ENCODE measurements at regions not wholly inside any gene's neighbourhood (a gene's known extent, or its start where the extent isn't known, plus 50 kb on each side); places are given as distances from the start of the nearest gene placed in this dataset.
"Not testable (repeated sequence)": the region's sequence is repeated elsewhere in the genome, so short reads cannot be mapped to it uniquely, and the experiment has no call there.

DNA sequence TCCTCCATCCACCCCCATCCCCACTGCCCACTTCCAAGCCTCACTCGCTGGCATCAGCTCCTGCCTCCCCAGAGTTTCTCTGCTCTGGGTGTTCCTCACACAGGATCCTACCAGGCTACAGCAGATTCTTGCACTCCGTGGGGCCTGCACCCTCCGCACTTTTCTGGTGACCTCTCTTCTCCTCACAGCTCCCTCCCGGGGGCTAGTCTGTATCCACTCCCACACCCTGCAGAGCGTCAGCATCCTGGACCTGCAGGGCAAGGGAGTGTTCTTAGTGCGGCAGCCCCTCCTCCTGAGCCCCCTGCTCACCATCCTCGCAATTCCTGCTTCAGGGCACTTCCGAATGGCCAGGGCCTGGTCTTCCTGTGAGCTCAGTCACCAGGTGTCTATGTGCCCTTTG is 224.2 kb downstream of the DLL1 start:
- Histone ChIP-seq H3K4me3 (ENCODE audit: low read depth in 1 of 2, low read length in 2 of 2) (no peak overlapping the region), H3K27ac (ENCODE audit: low read depth, low read length) (no peak overlapping the region), H3K9ac (ENCODE audit: low read length) (no peak overlapping the region), H3K4me1 (ENCODE audit: insufficient read depth, low read length) (no peaks in the 10 kb centered on the region), H3K36me3 (ENCODE audit: insufficient read depth, low read length) (no peaks in the 10 kb centered on the region), H3K27me3 (ENCODE audit: control insufficient read depth in 1 of 2, insufficient read depth in 2 of 2, low read length in 2 of 2) (no peaks in the 10 kb centered on the region), H3K9me3 (ENCODE audit: low read length) (no peaks in the 10 kb centered on the region)

DNA sequence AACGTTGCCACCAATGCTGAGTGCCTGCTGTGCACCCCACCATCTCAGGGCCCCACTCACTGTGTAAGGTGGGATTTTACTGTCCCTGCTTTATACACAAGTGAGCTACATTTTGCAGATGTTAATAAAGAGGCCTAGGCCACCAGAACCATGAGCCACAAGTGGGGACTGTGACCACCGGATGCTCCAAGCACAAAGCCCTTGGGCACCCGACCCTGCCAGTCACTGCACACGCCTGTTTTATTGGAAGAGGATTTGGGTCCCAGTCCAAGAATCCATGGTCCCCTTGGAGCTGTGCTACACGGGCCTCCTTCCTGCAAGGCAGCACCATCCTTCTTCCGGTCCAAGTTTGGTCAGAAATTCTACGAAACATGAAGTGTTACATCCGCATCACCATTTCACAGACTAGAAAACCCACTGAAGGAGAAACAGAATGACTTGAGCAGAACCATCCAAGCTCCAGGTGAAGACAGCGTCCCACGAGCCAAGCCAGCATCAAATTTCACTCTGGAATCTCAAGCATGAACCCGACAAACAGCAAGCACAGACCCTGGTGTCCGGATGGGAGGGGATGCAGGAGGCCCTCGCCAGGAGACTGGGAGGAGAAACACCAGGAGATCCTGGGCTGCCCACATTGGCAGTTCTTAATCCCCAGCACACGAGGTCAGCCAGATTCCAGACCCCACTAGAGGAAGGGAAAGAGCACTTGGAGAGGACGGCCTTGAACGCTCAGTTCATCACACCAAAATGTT is 226.9 kb downstream of the DLL1 start:
- Histone ChIP-seq H3K9me3 (ENCODE audit: low read length) (no peaks in the 10 kb centered on the region), H3K9ac (ENCODE audit: low read length) (no peak overlapping the region), H3K4me3 (ENCODE audit: low read depth in 1 of 2, low read length in 2 of 2) (no peak overlapping the region), H3K36me3 (ENCODE audit: insufficient read depth, low read length) (no peaks in the 10 kb centered on the region), H3K27me3 (ENCODE audit: control insufficient read depth in 1 of 2, insufficient read depth in 2 of 2, low read length in 2 of 2) (no peaks in the 10 kb centered on the region), H3K27ac (ENCODE audit: low read depth, low read length) (no peak overlapping the region), H3K4me1 (ENCODE audit: insufficient read depth, low read length) (no peaks in the 10 kb centered on the region)

DNA sequence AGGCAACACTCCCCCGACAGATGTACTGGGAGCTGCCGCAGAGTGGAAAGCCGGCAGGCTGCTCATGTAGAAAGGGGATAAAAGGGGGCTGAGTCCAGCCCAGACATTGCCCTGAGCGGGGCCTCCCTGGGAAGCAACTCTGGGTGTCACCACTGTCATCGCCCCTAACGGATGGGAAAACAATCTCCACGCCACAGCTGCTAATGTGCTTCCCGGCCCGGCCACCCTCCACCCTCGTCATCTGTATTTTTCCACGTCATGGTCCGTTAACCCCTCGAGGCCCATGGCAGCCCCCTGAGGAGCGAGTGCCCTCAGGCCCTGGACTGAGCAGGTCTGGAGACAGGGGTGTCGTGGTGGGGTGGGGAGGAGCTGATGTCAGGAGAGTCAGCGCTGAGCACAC is 227.4 kb downstream of the DLL1 start:
- H3K4me1 ChIP-seq (ENCODE audit: insufficient read depth, low read length): no peaks in the 10 kb centered on the region
- H3K4me3 ChIP-seq (ENCODE audit: low read depth in 1 of 2, low read length in 2 of 2): no peak overlapping the region
- no peaks in the 10 kb centered on the region for H3K27me3 ChIP-seq (ENCODE audit: control insufficient read depth in 1 of 2, insufficient read depth in 2 of 2, low read length in 2 of 2)
- H3K9ac ChIP-seq (ENCODE audit: low read length): no peak overlapping the region
- no peak overlapping the region for H3K27ac ChIP-seq (ENCODE audit: low read depth, low read length)
- H3K36me3 ChIP-seq (ENCODE audit: insufficient read depth, low read length): no peaks in the 10 kb centered on the region
- H3K9me3 ChIP-seq (ENCODE audit: low read length): no peaks in the 10 kb centered on the region

DNA sequence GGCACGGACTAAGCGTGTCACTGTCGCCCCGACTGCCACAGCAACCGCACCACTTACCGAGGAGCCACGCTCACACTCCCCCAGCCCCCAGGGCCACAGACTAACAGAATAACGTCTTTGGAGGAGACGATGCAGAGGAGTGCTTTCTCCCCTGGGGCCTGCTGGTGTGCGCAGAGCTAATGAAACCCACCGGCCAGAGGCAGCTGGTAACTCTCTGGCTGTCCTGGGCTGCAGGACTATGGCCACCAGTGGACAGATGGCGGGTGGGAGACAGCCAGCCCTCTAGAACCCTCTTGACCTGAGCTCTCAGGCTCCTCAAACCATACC is 228.0 kb downstream of the DLL1 start:
- H3K36me3 ChIP-seq (ENCODE audit: insufficient read depth, low read length): no peaks in the 10 kb centered on the region
- no peaks in the 10 kb centered on the region for H3K9me3 ChIP-seq (ENCODE audit: low read length)
- H3K9ac ChIP-seq (ENCODE audit: low read length): no peak overlapping the region
- H3K27ac ChIP-seq (ENCODE audit: low read depth, low read length): no peak overlapping the region
- H3K27me3 ChIP-seq (ENCODE audit: control insufficient read depth in 1 of 2, insufficient read depth in 2 of 2, low read length in 2 of 2): no peaks in the 10 kb centered on the region
- no peak overlapping the region for H3K4me3 ChIP-seq (ENCODE audit: low read depth in 1 of 2, low read length in 2 of 2)
- no peaks in the 10 kb centered on the region for H3K4me1 ChIP-seq (ENCODE audit: insufficient read depth, low read length)

DNA sequence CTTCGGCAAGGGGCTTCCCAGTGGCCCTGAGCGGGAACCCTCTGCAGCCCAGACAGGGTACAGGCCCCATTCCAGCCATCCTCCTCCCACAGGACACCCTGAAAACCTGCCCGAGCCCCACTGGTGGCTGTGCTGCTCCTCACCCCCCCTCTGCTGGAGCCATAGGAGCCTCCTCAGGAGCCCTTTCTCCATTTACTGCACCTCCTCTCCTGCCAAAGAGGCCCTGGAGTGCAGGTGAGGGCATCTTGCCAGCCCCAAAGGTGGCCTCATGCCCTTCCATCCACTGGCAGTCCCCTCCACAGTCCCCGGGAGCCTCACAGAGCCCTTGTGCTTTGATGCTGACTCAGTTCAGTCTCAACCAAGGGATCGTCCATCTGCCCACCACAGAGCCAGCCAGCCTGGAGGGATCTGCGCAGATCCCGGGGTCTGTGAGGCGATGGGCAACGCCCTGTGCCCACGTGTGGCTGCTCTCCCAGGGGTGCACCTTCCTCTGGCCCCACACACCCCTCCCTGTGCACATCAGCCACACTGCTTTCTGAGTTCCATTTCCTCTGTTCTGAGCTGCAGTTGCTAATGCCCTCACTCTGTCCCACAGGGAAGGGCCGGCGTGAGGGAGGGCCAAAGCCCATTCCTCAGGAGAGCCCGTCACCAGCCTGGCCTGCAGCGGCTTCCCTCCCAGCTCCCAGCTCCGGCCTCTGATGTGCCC is 228.5 kb downstream of the DLL1 start:
- Histone ChIP-seq H3K36me3 (ENCODE audit: insufficient read depth, low read length) (no peaks in the 10 kb centered on the region), H3K9me3 (ENCODE audit: low read length) (no peaks in the 10 kb centered on the region), H3K27ac (ENCODE audit: low read depth, low read length) (no peak overlapping the region), H3K27me3 (ENCODE audit: control insufficient read depth in 1 of 2, insufficient read depth in 2 of 2, low read length in 2 of 2) (no peaks in the 10 kb centered on the region), H3K4me3 (ENCODE audit: low read depth in 1 of 2, low read length in 2 of 2) (no peak overlapping the region), H3K4me1 (ENCODE audit: insufficient read depth, low read length) (no peaks in the 10 kb centered on the region), H3K9ac (ENCODE audit: low read length) (no peak overlapping the region)

DNA sequence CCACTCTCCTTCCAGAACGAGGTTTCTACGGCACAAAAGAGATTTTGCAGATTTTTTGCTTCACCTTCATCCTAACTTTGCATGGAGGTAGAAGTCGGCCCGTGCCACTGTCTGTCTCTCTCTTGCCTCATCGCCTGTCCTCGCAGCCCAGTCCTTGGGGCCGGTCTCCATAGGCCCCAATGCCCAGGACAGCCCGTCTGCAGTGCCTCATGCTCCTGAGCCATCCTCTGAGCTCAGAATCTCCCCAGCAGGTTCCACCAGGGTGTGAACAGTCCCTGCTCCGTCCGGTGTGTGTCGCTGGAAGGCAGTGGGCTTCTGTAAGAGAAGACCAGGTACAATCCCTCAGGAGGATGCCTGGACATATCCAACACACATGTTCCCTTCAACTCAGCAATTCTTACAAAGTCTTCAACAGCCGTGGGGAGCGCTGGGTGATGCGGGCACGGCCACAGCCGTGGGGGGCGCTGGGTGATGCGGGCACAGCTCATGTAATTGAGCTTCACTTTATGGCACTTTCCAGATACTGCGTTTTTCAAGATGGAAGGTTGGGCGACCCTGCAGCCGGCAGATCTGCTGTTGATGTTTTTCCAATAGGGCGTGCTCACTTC is 231.9 kb downstream of the DLL1 start:
- H3K9me3 ChIP-seq (ENCODE audit: low read length): no peaks in the 10 kb centered on the region
- H3K4me3 ChIP-seq (ENCODE audit: low read depth in 1 of 2, low read length in 2 of 2): no peak overlapping the region
- no peaks in the 10 kb centered on the region for H3K36me3 ChIP-seq (ENCODE audit: insufficient read depth, low read length)
- no peak overlapping the region for H3K27ac ChIP-seq (ENCODE audit: low read depth, low read length)
- no peaks in the 10 kb centered on the region for H3K4me1 ChIP-seq (ENCODE audit: insufficient read depth, low read length)
- H3K9ac ChIP-seq (ENCODE audit: low read length): no peak overlapping the region
- no peaks in the 10 kb centered on the region for H3K27me3 ChIP-seq (ENCODE audit: control insufficient read depth in 1 of 2, insufficient read depth in 2 of 2, low read length in 2 of 2)

DNA sequence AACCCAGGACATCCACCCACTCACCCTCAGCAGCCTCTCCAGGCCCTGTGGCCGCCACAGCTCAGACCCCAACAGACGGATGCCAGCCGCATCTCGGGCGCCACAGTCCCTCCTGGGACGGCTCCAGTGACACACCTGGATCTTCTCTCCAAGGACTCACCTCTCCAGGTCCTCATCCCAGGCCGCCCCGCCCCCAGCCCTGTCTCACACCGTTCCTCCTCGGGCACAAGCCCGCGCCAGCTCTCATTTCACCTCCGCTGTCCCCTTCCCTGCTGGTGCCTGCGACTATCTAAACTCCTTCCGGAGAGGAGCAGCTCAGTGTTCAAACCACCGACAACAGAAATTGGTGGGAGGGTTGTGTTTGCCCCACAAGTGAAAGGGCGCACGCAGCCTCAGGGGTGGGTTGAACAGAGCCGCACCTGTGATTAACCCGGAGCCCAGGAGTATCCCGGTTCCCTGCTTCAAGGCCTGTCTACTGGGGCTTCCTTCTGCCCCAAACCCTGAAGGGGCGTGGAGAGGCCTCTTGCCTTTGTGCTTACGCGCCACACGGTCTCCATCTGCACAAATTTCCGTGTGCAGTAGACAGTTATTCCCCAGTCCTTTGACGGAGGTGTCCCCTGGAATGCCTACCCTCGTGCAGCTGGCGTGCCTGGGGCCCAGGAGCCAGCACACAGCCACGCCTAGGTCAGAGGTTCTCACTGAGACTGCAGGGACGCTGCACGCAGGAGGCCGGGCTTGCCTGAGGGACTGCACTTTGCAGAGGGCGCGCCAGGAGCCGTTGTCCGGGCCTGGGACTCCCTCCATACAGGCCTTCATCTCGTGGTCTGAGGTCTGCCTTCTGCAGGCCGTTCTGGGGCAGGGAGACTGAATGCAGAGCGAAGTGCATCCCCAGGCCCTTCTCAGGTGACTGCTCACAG is 232.7 kb downstream of the DLL1 start:
- H3K4me1 ChIP-seq (ENCODE audit: insufficient read depth, low read length): no peaks in the 10 kb centered on the region
- H3K4me3 ChIP-seq (ENCODE audit: low read depth in 1 of 2, low read length in 2 of 2): no peak overlapping the region
- no peak overlapping the region for H3K9ac ChIP-seq (ENCODE audit: low read length)
- H3K36me3 ChIP-seq (ENCODE audit: insufficient read depth, low read length): no peaks in the 10 kb centered on the region
- no peaks in the 10 kb centered on the region for H3K9me3 ChIP-seq (ENCODE audit: low read length)
- H3K27ac ChIP-seq (ENCODE audit: low read depth, low read length): no peak overlapping the region
- H3K27me3 ChIP-seq (ENCODE audit: control insufficient read depth in 1 of 2, insufficient read depth in 2 of 2, low read length in 2 of 2): no peaks in the 10 kb centered on the region

DNA sequence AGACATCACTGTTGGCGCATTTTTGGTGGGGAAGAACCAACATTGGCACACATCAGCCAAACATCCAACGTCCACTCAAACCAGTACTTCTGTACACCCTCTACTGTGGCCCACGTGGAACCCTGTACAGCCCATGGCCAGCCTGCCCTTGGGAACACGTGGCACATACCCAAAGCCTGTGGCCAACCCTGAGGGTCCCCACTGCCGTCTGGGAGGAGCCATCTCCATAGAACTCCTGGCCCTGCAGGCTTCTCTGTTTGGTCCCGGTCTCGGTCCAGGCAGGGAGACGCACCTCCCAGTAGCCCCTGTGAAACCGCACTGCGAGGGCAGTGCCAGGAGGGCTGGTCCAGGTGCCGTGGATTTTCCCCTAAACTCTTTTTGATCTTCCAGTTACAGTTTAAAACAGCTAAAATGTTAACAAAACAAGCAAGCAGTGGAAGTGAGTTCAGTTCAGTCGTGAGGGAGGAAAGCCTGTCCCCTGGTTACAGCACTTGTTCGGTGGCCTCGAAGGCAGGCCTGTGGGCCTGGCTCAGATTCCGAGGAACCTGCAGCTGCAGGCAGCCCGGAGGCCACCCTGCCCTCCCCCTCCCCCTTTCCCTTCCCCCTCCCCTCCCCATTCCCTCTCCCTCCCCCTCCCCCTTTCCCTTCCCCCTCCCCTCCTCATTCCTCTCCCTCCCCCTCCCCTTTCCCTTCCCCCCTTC is 233.7 kb downstream of the DLL1 start:
- no peaks in the 10 kb centered on the region for H3K27me3 ChIP-seq (ENCODE audit: control insufficient read depth in 1 of 2, insufficient read depth in 2 of 2, low read length in 2 of 2)
- no peak overlapping the region for H3K27ac ChIP-seq (ENCODE audit: low read depth, low read length)
- no peaks in the 10 kb centered on the region for H3K9me3 ChIP-seq (ENCODE audit: low read length)
- H3K9ac ChIP-seq (ENCODE audit: low read length): no peak overlapping the region
- H3K36me3 ChIP-seq (ENCODE audit: insufficient read depth, low read length): no peaks in the 10 kb centered on the region
- H3K4me3 ChIP-seq (ENCODE audit: low read depth in 1 of 2, low read length in 2 of 2): no peak overlapping the region
- no peaks in the 10 kb centered on the region for H3K4me1 ChIP-seq (ENCODE audit: insufficient read depth, low read length)

DNA sequence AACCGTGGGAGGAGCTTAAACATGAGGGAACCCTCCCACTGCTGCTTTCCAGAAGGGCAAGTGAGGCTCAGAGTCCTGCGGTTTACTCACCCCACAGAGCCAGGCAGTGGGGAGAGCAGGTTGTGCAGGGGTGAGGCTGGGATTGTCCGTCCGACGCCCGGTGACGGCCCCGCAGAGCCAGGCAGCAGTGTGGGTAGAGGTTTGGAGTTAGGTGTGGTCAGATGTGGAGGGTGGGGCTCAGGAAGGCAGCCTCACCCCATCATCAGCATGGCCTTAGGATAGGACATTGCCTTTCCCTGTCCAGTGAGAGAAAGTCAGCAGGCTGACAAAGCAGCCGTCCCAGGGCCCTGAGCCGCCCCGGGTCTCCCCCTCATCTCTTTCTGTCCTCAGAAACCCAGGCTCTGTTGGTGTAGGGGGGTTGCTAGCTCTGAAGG is 234.6 kb downstream of the DLL1 start:
- H3K27me3 ChIP-seq (ENCODE audit: control insufficient read depth in 1 of 2, insufficient read depth in 2 of 2, low read length in 2 of 2): no peaks in the 10 kb centered on the region
- no peaks in the 10 kb centered on the region for H3K4me1 ChIP-seq (ENCODE audit: insufficient read depth, low read length)
- no peak overlapping the region for H3K4me3 ChIP-seq (ENCODE audit: low read depth in 1 of 2, low read length in 2 of 2)
- no peak overlapping the region for H3K27ac ChIP-seq (ENCODE audit: low read depth, low read length)
- no peaks in the 10 kb centered on the region for H3K9me3 ChIP-seq (ENCODE audit: low read length)
- H3K9ac ChIP-seq (ENCODE audit: low read length): no peak overlapping the region
- no peaks in the 10 kb centered on the region for H3K36me3 ChIP-seq (ENCODE audit: insufficient read depth, low read length)

DNA sequence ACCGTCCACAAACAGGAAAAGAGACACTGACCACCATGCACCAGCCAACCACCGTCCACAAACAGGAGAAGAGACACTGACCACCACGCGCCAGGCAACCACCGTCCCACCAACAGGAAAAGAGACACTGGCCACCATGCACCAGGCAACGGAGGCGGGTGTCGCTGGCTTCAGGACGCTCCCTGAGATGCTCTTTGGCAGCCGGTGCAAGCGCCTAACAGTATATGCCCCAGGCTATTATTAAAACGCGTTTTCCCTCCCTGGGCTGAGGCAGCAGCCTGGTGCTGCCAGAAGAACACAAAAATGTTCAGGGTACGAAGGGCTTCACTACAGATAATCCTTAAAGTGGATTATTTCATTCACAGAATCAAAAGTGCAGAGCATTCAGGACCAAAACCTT is 235.1 kb downstream of the DLL1 start:
- not testable (repeated sequence) for H3K36me3 ChIP-seq (ENCODE audit: insufficient read depth, low read length); H3K9ac ChIP-seq (ENCODE audit: low read length); H3K27ac ChIP-seq (ENCODE audit: low read depth, low read length); H3K9me3 ChIP-seq (ENCODE audit: low read length); H3K4me1 ChIP-seq (ENCODE audit: insufficient read depth, low read length); H3K27me3 ChIP-seq (ENCODE audit: control insufficient read depth in 1 of 2, insufficient read depth in 2 of 2, low read length in 2 of 2); H3K4me3 ChIP-seq (ENCODE audit: low read depth in 1 of 2, low read length in 2 of 2)

Measured in muscle layer of colon (tissue), 2 donors.